Left forelimb (tissue), 1 donor: ENCODE measurements at regions not wholly inside any gene's neighbourhood (a gene's known extent, or its start where the extent isn't known, plus 50 kb on each side); places are given as distances from the start of the nearest gene placed in this dataset.
"Not testable (repeated sequence)": the region's sequence is repeated elsewhere in the genome, so short reads cannot be mapped to it uniquely, and the experiment has no call there.

Experiments
- DNase-seq: peaks from one replicate; pipeline ENCODE4 v3.0.0-alpha.2; 2018; ENCODE audit warnings: low spot score

DNA sequence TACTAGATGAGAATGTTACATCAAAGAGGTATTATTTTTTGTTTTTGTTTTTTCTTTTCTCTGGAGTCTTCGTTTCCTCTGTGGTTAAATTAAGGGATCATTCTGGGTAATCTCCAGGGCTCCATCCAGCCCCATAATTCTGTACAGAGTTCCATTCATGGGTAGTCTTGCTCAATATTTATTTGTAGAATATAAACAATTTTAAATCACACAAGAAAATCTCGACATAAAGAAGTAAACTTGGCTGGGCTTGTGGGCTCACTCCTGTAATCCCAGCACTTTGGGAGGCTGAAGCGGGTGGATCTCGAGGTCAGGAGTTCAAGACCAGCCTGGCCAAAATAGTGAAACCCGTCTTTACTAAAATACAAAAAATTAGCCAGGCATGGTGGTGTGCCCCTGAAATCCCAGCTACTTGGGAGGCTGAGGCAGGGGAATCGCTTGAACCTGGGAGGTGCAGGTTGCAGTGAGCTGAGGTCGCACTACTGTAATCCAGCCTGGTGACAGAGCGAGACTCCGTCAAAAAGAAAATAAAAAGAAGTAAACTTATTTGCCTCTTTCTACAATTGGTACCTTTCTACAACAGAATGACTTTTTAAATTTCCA, 166.8 kb upstream of the TGFBR2 start:
- no peak for DNase-seq

DNA sequence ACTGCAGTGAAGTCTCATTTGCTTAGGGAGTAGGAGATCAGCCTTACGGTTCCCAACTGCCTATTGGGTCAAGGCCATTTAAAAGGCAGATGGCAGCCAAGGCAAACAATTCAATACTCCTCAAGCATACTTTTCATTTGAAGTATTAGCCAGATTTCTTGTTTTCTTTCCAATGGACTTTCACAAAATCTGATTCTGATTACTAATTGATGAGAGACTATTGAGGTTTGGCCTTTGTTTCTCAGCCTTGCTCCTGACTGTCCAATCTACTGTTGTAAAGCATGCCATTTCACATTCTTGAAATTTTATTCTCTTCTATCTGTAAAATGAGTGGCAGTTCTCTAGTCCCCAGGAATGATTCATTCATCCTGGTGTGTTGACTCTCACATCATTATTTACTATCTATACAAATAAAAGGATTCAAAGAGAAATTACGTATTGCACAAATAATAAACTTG, 166.2 kb upstream of the TGFBR2 start:
- DNase-seq = no peak

DNA sequence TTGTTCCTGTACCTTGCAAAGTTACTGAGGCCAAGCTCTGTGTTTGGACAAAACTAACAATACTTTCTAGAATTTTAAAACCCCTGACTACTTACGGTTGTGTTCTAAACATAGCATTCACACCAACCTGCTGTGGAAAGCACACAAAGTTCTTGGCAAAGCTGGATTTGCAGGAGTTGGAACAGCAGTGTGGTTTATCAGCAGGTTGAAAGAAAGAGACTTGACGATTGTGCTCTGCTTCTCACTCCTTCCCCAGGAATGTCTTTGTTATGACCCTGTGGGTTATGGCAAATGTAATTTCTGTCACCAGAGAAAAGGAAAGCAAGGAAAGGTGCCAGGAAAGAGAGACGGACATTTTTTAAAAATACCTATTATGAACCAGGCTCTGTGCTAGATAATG, 165.5 kb upstream of the TGFBR2 start:
- DNase-seq = no peak

DNA sequence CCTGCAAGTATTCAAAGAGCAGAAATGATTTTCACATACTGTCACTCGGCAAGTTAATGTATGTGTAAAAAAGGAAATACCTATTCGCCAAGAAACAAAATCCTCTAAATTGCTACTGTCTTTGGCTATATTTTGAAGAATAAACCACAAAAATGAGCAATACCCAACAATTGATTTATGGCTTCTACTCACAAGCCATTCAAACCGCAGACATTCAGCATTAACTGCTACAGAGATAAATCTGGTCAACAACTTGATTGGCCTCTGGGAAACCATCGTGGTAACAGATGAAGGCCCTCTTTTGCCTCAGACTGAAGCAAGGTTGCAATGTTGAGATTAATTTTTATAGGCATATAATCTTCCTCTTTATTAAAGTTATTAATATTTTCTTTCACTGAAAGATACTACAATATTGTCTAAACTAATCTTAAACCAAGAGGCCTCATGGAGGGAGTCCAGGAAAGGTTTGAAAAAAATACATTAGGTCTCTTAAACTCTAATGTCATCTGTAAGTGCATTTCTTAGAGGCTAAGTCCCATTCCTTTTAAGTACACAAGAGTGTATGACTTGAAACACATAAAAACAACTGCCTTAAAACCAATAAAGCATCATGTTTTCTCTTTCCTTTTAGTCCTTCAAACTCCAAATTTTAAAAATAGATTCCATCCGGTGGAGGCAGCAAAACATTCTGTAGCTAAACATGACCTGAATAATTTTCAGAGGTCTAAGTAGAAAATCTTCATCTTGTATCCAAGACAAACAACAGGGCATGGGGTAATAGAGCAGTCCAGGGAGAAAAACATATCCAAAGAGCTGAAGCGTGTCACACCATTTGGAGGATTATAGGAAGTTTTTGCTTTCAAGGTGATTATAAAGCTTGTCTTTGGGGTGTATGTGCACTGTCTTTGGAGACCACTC, 162.4 kb upstream of the TGFBR2 start:
- DNase-seq = no peak

DNA sequence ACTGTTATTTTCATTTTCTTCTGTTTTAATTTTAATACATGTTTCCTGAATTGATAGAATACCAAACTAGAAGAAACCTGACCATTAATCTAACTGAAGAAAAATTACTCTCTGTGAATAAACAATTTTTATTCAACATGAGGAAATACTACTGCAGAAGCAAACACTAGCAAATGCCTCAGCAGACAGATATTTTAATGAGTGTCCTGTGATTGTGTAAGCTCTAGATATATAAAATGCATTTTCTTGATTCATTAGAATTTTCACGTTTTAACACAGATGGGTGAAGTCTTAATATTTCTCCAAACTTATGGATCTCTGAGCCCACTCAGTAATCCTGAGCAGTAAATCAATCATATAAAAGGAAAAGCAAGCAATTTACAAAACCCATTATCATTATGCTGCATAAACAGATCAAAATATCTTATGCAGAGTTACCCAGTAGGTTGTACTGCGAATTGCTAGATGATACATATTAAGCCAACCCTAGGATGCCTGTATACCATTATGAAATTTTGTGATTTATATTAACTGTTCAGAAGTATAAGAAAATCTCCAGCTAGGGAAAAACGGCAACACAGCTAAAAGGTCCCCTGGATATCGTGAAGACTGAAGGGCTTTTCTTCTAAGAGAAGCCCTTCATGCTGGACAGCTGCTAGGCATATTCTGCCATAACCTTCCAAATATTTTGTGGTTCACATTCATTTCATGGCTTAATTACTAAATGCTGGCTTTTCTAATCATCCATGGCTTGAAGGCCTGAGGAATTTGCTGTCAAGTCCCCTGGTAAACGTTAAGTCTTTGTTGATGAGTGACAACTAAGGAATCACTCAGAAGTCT, 157.7 kb upstream of the TGFBR2 start:
- no peak for DNase-seq

DNA sequence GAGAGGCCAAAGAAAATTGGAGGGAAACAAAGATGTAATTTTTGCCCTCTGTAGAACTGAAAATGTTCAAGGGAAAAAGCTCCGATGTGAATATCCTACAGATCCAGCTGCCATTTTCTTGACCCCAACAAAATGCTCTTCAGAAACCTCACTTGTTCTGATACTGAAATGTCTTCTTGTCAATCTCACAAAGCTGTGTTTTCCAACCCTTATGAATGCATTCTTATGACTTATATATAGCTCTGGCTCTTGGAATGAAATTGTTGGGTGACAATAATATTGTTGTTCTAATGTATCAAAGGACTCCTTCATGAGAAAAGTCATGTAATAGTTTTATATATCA, 157.1 kb upstream of the TGFBR2 start:
- DNase-seq = no peak

DNA sequence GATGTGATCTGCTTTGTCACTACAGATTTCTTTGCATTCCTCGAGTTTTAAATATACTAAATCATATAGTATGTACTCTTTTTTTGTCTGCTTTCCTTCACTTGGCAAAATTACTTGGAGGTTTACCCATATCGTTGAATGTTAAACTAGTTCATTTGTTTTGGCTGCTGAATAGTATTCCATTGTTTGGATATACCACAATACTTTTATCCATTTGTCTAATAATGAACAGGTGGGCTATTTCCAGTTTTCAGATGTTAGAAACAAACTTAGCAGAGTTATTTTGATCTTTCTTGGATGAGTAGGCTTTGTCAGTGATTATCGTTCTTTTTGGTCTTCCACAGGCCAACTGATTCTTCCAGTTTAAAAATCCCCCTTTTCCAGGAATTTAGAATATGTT, 154.0 kb upstream of the TGFBR2 start:
- no peak for DNase-seq

DNA sequence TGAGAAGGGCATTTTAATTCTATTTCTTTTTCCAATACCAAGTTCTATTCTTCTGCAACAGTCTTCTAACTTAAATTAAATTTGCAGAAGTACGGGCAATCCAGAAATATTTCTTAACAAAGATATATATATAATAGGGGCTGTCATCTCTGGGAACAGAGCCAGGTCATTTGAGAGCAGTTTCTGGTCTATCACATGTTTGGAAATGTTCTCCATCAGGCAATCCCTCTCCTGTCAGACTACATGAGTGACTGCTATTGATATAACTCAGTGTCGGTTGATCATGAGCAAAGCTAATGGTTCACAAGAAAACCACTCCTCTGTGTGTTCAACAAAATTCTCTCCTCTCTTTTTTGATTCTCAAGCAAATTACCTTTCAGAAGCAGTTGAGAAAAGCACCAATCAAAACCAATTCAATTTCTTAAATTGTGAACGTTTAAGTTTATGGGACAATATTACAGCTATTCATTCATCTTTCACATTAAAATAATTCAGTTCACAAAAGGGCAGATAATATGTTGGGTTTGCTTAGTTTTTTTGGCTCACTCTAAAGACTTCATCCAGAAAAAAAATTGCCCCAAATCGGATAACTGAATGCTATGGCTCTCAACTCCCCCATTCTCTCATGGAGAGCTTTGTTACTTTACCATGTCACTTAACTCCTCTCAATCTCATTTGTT, 152.9 kb upstream of the TGFBR2 start:
- DNase-seq = no peak

DNA sequence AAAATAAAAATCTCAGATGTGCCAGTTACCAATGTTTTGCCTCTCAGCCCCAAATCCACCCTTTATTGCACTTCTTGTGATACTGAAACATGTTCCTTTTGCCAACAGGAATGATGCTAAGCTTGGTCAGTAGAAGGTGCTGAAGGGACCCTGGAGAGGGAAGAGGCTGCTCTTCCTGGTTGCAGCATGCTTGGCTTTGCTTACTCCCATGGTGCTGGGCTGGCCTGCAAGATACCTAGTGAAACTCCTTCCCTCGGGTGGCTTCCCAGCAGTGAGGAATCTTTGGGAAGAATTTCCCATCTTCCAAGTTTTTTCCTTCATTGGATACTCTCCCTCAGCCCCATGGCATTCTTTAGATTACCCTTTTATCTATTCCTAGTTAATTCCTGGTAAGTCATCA, 151.8 kb upstream of the TGFBR2 start:
- no peak for DNase-seq

DNA sequence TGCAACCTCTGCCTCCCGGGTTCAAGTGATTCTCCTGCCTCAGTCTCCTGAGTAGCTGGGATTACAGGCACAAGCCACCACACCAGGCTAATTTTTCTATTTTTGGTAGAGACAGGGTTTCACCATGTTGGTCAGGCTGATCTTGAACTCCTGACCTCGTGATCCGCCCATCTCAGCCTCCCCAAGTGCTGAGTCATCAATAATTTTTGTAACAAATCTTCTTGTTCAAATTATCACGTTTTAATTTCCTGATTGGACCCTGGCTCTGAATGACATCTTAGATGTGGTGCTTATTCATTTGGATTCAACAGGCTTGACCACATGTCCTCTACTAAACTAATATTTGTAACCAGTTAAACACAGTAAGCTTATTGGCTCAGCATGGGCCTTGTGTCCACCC, 151.3 kb upstream of the TGFBR2 start:
- DNase-seq = not testable (repeated sequence)

DNA sequence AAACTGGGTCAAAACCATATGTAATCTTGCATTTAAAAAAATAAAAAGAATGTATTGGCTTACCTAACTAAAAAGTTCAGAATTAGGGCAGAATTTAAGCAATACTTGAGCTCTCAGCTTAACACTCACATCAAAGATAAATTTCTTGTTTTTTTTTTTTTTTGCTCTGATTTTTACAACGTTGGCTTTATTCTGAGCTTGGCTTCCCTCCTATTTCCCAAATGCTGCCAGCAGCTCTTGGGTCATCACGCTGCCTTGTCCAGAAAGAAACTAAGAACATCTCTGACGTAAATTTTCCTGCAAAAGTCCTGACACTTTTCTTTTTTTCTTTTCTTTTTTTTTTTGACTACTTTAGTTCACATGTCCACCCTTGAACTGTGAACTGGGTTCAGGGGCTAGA, 150.6 kb upstream of the TGFBR2 start:
- DNase-seq = no peak

DNA sequence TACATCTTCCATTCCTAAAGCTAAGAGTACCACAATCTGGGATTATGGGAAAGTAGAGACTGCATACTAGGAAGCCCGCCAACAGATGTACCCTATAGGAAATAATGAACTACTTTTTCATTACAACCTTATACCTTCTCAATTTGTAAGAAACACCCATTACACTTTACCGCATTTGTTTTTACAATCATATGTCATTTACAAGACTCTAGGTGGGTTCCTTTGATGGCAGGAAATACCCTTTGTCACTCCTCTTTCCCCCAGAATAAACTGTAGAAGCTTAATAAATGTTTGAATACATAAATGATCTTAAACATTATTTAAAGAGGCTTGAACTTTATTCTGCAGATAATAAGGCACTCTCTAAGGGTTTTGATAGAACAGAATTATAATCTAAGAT, 150.1 kb upstream of the TGFBR2 start:
- no peak for DNase-seq

DNA sequence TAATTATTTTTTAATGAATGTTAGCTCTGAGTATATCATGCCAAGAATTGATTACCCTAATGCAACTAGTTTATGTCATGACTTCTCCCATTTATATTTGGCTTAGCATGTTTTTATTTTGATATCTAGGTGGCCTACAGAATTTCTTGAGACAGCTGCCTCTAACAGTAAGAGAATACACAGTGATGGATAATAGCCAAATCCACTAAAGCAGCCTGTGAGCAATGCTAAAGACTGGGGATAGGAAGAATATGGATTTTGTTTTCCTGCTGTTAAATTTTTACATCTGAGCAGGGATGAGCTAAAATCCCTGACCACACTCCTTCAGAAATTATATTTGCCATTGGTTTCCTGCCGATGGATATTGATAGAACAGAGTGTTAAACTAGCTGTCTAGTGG, 149.3 kb upstream of the TGFBR2 start:
- no peak for DNase-seq

DNA sequence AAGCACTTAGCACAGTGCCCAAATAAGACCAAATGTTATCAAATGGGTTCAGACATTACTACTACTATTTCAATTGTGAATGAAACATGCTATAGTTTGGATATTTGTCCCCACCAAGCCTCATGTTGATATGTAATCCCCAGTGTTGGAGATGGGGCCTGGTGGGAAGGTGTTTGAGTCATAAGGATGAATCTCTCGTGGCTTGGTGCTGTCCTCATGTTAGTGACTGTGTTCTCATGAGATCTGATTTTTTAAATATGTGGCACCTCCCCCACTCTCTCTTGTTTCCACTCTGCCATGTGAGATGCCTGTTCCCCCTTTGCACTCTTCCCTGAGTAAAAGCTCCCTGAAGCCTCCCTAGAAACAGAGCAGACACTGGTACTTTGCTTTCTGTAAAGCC, 148.7 kb upstream of the TGFBR2 start:
- DNase-seq = no peak

DNA sequence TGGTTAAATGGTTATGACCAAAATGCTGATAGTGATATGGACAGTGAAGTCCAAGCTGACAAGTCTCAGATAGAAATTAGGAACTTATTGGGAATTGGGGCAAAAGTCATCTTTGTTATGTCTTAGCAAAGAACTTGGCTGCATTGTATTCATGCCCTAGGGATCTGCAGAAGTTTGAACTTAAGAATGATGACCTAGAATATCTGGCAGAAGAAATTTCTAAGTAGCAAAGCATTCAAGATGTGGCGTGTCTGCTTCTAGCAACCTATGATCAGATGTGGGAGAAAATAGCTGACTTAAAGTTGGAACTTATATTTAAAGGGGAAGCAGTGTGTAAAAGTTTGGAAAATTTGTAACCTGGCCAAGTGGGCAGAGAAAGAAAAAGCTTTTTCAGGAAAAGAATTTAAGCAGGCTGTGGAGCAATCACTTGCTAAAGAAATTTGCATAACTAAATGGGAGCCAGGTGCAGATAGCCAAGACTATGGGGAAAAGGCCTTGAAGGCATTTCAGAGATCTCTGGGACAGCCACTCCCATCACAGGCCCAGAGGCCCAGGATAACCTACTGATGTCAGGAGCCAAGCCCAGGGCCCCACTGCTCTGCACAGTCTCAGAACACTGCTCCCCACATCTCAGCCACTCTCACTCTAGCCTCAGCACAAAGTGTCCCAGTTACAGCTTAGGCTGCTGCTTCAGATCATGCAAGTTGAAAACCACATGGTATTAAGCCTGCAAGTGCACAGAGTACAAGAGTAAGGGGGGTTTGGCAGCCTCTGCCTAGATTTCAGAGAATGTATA, 147.8 kb upstream of the TGFBR2 start:
- no peak for DNase-seq

DNA sequence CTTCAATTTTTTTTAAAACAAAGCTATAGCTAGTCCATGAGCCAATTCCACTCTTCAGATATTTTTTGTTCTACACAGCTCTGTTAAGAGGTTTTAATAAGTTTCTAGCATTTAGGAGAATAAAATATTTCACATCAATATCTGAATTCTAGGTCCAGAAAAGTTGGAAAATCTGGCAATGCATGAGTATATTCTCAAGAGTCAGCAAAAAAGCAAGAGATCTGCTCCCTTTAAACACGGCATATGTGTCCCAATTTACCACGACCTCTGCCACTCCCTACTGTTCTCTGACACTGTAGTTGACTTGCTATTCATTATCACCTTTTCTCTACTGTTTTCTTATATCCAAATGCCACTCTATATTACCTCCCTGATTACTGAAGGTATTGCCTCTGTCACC, 145.1 kb upstream of the TGFBR2 start:
- DNase-seq = no peak

DNA sequence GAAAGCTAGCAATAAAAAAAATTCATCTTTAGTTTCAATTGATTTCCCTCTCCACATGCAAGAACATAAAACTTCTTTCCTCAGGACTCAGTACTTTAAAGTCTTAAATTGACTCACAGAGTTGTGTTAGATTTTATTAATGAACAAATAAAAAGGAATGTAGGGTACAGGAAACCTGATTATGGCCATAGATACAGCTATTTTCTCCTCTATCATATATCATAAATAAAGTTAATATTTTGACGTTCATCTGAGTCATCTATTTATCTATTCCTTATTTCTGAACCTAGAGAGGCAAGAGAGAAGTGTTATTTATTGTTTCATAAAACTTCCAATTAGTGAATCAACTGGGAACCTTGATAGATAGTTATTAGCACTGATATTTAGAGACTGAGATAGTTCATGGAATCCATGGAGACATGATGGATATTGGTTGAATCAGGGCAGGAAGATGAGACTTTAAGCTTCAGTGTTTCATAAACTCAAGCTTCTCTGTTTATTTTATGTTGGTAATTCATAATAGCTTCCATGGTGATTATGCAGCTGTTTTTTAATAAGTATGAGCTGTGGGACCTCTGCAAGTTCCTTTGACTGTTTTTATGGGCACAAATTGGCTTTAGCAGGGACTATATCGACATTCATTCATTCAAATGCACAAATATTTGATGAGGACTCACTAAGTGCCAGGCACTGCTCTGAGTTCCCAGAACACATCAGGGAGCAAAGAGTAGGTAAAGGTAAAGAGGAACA, 143.5 kb upstream of the TGFBR2 start:
- no peak for DNase-seq

DNA sequence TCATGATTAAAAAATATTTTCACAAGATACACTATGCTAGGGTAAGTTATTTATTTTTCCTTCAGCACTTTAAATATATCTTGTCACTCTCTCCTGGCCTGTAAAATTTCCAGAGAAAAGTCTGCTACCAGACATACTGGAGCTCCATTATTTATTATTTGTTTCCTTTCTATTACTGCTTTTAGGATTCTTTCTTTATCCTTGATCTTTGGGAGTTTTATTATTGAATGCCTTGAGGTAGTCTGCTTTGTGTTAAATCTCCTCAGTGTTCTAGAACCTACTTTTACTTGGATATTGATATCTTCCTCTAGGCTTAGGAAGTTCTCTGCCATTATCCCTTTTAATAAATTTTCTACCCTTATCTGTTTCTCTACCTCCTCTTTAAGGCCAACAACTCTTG, 142.0 kb upstream of the TGFBR2 start:
- no peak for DNase-seq

DNA sequence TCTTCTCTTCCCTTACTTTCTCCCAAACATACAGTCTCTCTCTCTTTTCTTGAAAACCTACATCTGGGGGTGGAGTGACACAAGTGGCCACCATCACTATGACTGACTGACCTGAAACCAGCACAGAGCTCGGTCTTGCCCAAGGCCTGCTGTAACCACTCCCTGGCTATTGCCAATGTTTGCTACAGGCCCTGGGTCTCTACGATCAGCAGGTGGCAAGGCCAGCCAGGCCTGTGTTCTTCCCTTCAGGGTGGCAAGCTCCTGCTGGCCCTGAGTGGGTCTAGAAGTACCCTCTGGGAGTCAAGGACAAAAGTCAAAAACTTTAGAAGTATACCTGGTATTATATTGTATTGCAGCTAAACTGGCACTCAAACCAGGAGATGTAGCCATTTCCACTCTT, 140.9 kb upstream of the TGFBR2 start:
- DNase-seq = no peak

DNA sequence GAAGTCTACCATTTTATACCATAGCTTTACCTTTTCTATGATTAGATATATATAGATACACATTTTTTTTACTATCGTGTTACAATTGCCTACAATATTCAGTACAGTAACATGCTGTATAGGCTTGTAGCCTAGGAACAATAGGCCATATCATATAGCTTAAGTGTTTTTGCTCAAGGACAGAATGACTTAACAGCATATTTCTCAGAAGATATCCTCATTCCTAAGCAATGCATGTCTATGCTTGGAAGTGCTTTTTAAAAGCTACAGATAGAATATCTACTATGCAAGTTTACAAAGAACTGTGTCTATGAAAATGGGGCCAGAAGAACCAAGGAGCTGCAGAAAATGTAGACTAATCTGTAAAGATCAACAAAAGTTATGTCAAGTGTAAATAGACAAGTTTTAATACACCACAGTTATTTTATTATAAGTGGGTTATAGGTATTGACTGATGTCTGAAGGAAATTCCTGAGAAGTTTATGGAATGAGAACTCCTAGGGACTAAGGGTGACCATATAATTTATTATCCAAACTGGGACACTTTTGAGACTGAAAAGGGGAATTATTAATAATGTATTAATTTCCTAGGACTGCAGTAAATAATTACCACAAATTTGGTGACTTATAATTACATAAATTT, 138.7 kb upstream of the TGFBR2 start:
- DNase-seq = no peak
